CD8-positive, alpha-beta memory T cell (primary cell): ENCODE measurements at regions not wholly inside any gene's neighbourhood (a gene's known extent, or its start where the extent isn't known, plus 50 kb on each side); places are given as distances from the start of the nearest gene placed in this dataset.

ENCODE experiments used
- CTCF ChIA-PET: fragments of 350-600 bp; sonication (Branson Sonifier 250); formaldehyde crosslinking; loops from one replicate; lab custom pipeline; 2021; ENCODE audit warnings: antibody characterized with exemption; lab: Charles Lee
- POLR2A ChIA-PET: fragments of 350-600 bp; sonication (Branson Sonifier 250); formaldehyde crosslinking; loops from one replicate; lab custom pipeline; 2021; ENCODE audit warnings: antibody characterized with exemption; lab: Charles Lee
- DNase-seq, 5 donors: peaks; one replicate each; pipeline versions ENCODE4 v3.0.0 to v3.0.0-alpha.2; 2020 to 2022; ENCODE audit warnings: mixed read lengths in 1 of 5
- H3K27ac ChIP-seq: one replicate; pipeline ENCODE4 v1.7.0; 2013; ENCODE audit warnings: low read depth, mild to moderate bottlenecking, low read length, moderate library complexity
- H3K27me3 ChIP-seq: 2 replicates; pipeline ENCODE4 v1.7.0; 2013; ENCODE audit warnings: low read length, mild to moderate bottlenecking; ENCODE audit not compliant: insufficient read depth, poor library complexity, severe bottlenecking
- H3K36me3 ChIP-seq: 2 replicates; pipeline ENCODE4 v1.7.0; 2013; ENCODE audit warnings: mild to moderate bottlenecking, low read length, moderate library complexity; ENCODE audit not compliant: insufficient read depth
- H3K4me1 ChIP-seq: 2 replicates; pipeline ENCODE4 v1.7.0; 2013; ENCODE audit warnings: mild to moderate bottlenecking, low read length, moderate library complexity; ENCODE audit not compliant: insufficient read depth
- H3K4me3 ChIP-seq: 2 replicates; pipeline ENCODE4 v1.7.0; 2013; ENCODE audit warnings: mild to moderate bottlenecking, low read length
- H3K9me3 ChIP-seq: 2 replicates; pipeline ENCODE4 v1.7.0; 2013; ENCODE audit warnings: mild to moderate bottlenecking, low read length
- H3K27ac Mint-ChIP-seq, 8 donors: one replicate each; pipeline ENCODE4 v1.8.0; 2020 to 2021; ENCODE audit warnings: mixed read lengths in 8 of 8, mild to moderate bottlenecking in 6 of 8, inconsistent platforms in 3 of 8, moderate library complexity in 3 of 8
- H3K27me3 Mint-ChIP-seq, 2 donors: one replicate each; pipeline ENCODE4 v1.8.0; 2020 to 2021; ENCODE audit warnings: mixed read lengths in 2 of 2, mild to moderate bottlenecking in 1 of 2, moderate library complexity in 1 of 2
- H3K36me3 Mint-ChIP-seq, 3 donors: one replicate each; pipeline ENCODE4 v1.8.0; 2020 to 2021; ENCODE audit warnings: mixed read lengths in 3 of 3, inconsistent platforms in 1 of 3, mild to moderate bottlenecking in 1 of 3
- H3K4me1 Mint-ChIP-seq, 3 donors: one replicate each; pipeline ENCODE4 v1.8.0; 2020 to 2021; ENCODE audit warnings: mixed read lengths in 3 of 3, inconsistent platforms in 1 of 3, mild to moderate bottlenecking in 1 of 3
- H3K4me3 Mint-ChIP-seq, 7 donors: one replicate each; pipeline ENCODE4 v1.8.0; 2020 to 2021; ENCODE audit warnings: mixed read lengths in 7 of 7, mild to moderate bottlenecking in 6 of 7, moderate library complexity in 4 of 7, inconsistent platforms in 2 of 7
- H3K9me3 Mint-ChIP-seq, 5 donors: one replicate each; pipeline ENCODE4 v1.8.0; 2020 to 2022; ENCODE audit warnings: mixed read lengths in 5 of 5, mild to moderate bottlenecking in 3 of 5, moderate library complexity in 2 of 5, inconsistent platforms in 1 of 5

- DNase-seq, result no peak
- H3K36me3 ChIP-seq, result no peaks in the 10 kb centered on the region
- Mint-ChIP-seq H3K4me3 (no peak overlapping the region), H3K27ac (no peak overlapping the region), H3K27me3 (peaks cover 14 to 45% of the 10 kb centered on the region in 2 donors), H3K9me3 (no peaks in the 10 kb centered on the region), H3K36me3 (no peaks in the 10 kb centered on the region), H3K4me1 (no peaks in the 10 kb centered on the region)
- no peaks in the 10 kb centered on the region for H3K27me3 ChIP-seq
- no peak overlapping the region for H3K27ac ChIP-seq
- H3K4me3 ChIP-seq, result no peak overlapping the region
- ChIA-PET CTCF (no interaction called here), POLR2A (no interaction called here)
- no peaks in the 10 kb centered on the region for H3K9me3 ChIP-seq
- H3K4me1 ChIP-seq, result no peaks in the 10 kb centered on the region
These were observed 183.7 kb downstream of the MCHR2 start for GRCh38 chr6:99810295-99810694.

DNA sequence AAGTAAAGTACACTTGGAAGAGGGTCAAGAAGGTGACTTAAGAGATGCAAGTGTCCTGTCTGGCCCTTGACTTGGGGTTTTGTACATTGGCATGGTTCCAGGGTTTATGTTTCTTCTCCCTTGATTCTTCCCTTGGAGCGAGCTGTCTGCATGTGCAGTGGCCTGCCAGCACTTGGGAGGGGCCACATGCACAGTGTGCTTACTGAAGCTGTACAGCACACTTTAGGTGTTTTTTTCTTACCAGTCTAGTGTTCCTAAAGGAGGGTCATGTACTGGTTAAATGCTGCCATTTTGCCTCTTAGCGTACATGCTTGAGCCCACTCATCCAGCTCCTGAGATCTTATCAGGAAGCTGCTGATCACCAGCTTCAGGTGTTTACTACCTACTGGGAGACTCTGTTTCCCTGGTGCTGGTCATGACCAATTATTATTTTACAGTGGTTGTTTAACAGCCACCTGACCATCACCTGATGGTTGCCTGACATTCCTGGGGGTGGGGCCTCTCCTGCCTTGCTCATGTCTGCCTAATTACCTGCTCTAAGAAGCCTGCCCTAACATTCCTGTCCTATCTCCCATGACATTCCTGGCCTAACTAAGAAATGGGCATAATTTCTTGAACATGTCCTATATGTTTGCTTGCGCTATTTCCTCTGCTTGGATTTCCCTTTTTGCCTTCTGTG is 182.9 kb downstream of the MCHR2 start:
- no peak overlapping the region for H3K27ac ChIP-seq
- no peak overlapping the region for H3K4me3 Mint-ChIP-seq

GRCh38 chr6:99811636-99812035 is 182.4 kb downstream of the MCHR2 start:
- Mint-ChIP-seq H3K9me3 (peaks cover 0 to 2% (median 0%) of the 10 kb centered on the region in 5 donors), H3K36me3 (no peaks in the 10 kb centered on the region), H3K27ac (no peak overlapping the region), H3K27me3 (peaks cover 14 to 45% of the 10 kb centered on the region in 2 donors), H3K4me3 (no peak overlapping the region), H3K4me1 (no peaks in the 10 kb centered on the region)
- DNase-seq, result no peak
- no peaks in the 10 kb centered on the region for H3K4me1 ChIP-seq
- CTCF ChIA-PET, result no interaction called here
- no peaks in the 10 kb centered on the region for H3K9me3 ChIP-seq
- H3K36me3 ChIP-seq, result no peaks in the 10 kb centered on the region
- no peak overlapping the region for H3K27ac ChIP-seq
- no peaks in the 10 kb centered on the region for H3K27me3 ChIP-seq
- H3K4me3 ChIP-seq, result no peak overlapping the region
- POLR2A ChIA-PET, result no interaction called here

More for the DNA sequence above, 182.9 kb downstream of the MCHR2 start:
- ChIA-PET CTCF (no interaction called here), POLR2A (no interaction called here)
- Histone ChIP-seq H3K9me3 (no peaks in the 10 kb centered on the region), H3K4me1 (no peaks in the 10 kb centered on the region), H3K4me3 (no peak overlapping the region), H3K27me3 (no peaks in the 10 kb centered on the region), H3K36me3 (no peaks in the 10 kb centered on the region)
- Mint-ChIP-seq H3K36me3 (no peaks in the 10 kb centered on the region), H3K4me1 (no peaks in the 10 kb centered on the region), H3K9me3 (peaks cover 0 to 1% (median 0%) of the 10 kb centered on the region in 5 donors), H3K27ac (no peak overlapping the region), H3K27me3 (peaks cover 14 to 45% of the 10 kb centered on the region in 2 donors)
- no peak for DNase-seq

DNA sequence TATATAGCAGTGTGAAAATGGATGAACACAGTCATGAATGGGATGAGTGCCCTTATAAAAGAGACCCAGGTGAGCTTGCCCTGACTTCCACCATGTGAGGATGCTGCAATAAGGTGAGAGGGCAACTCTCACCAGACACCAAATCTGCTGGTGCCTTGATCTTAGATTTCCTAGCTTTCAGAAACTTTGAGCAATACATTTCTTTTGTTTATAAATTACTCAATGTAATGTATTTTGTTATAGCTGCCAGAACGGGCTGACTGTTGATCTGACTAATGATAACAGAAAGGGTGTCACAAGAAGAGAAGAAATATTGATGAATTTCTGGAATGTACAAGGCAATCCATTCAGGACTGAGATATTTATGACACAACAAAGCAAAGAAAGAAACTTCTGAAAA is 180.5 kb downstream of the MCHR2 start:
- Mint-ChIP-seq H3K4me1 (no peaks in the 10 kb centered on the region), H3K27ac (no peak overlapping the region), H3K36me3 (no peaks in the 10 kb centered on the region), H3K4me3 (no peak overlapping the region), H3K9me3 (peaks cover 0 to 2% (median 0%) of the 10 kb centered on the region in 5 donors), H3K27me3 (peaks cover 14 to 38% of the 10 kb centered on the region in 2 donors)
- H3K36me3 ChIP-seq, result no peaks in the 10 kb centered on the region
- H3K27me3 ChIP-seq, result no peaks in the 10 kb centered on the region
- ChIA-PET CTCF (no interaction called here), POLR2A (no interaction called here)
- H3K4me3 ChIP-seq, result no peak overlapping the region
- no peaks in the 10 kb centered on the region for H3K9me3 ChIP-seq
- H3K4me1 ChIP-seq, result no peaks in the 10 kb centered on the region
- no peak overlapping the region for H3K27ac ChIP-seq
- no peak for DNase-seq

- Histone ChIP-seq H3K27me3 (no peaks in the 10 kb centered on the region), H3K9me3 (no peaks in the 10 kb centered on the region), H3K27ac (no peak overlapping the region), H3K4me3 (no peak overlapping the region), H3K4me1 (no peaks in the 10 kb centered on the region), H3K36me3 (no peaks in the 10 kb centered on the region)
- peaks cover 0 to 2% (median 0%) of the 10 kb centered on the region in 5 donors for H3K9me3 Mint-ChIP-seq
- no peak for DNase-seq
- peaks cover 9 to 38% of the 10 kb centered on the region in 2 donors for H3K27me3 Mint-ChIP-seq
- H3K27ac Mint-ChIP-seq, result no peak overlapping the region
- no peak overlapping the region for H3K4me3 Mint-ChIP-seq
- no peaks in the 10 kb centered on the region for H3K36me3 Mint-ChIP-seq
- POLR2A ChIA-PET, result no interaction called here
- H3K4me1 Mint-ChIP-seq, result no peaks in the 10 kb centered on the region
- CTCF ChIA-PET, result no interaction called here
These were observed 179.6 kb downstream of the MCHR2 start for GRCh38 chr6:99814230-99814928.

GRCh38 chr6:99816795-99817194 is 177.2 kb downstream of the MCHR2 start:
- Histone ChIP-seq H3K27ac (no peak overlapping the region), H3K9me3 (no peaks in the 10 kb centered on the region), H3K4me3 (no peak overlapping the region), H3K27me3 (peaks cover 4% of the 10 kb centered on the region), H3K4me1 (no peaks in the 10 kb centered on the region), H3K36me3 (no peaks in the 10 kb centered on the region)
- Mint-ChIP-seq H3K4me3 (no peak overlapping the region), H3K9me3 (peaks cover 0 to 2% (median 0%) of the 10 kb centered on the region in 5 donors), H3K27me3 (peaks cover 7 to 44% of the 10 kb centered on the region in 2 donors), H3K4me1 (no peaks in the 10 kb centered on the region), H3K36me3 (no peaks in the 10 kb centered on the region), H3K27ac (no peak overlapping the region)
- POLR2A ChIA-PET, result no interaction called here
- no peak for DNase-seq
- CTCF ChIA-PET, result no interaction called here

DNA sequence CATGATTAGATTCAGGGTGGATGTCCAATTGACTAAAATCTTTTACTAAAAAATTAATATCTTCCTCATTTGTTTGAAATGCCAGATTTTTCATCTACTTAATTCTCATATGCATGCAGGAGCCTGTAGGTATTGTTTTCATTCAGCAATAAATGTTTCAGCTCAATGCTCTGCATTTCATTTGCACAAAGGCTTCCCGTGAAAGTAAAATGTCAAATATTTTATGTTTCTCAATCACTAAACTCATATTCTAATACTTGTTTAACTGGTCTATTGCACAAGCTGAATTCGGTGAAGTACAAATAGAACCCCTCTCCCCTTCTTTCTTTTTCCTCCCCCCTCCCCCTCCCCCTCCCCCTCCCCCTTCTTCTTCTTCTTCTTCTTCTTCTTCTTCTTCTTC is 175.9 kb downstream of the MCHR2 start:
- Histone ChIP-seq H3K36me3 (no peaks in the 10 kb centered on the region), H3K27me3 (peaks cover 4% of the 10 kb centered on the region), H3K4me3 (no peak overlapping the region), H3K4me1 (no peaks in the 10 kb centered on the region), H3K27ac (no peak overlapping the region), H3K9me3 (no peaks in the 10 kb centered on the region)
- CTCF ChIA-PET, result no interaction called here
- no peak for DNase-seq
- Mint-ChIP-seq H3K4me1 (peaks cover 2 to 5% (median 5%) of the 10 kb centered on the region in 3 donors), H3K27ac (no peak overlapping the region), H3K4me3 (no peak overlapping the region), H3K9me3 (peaks cover 0 to 2% (median 0%) of the 10 kb centered on the region in 5 donors), H3K36me3 (no peaks in the 10 kb centered on the region), H3K27me3 (peaks cover 12 to 46% of the 10 kb centered on the region in 2 donors)
- POLR2A ChIA-PET, result no interaction called here

DNA sequence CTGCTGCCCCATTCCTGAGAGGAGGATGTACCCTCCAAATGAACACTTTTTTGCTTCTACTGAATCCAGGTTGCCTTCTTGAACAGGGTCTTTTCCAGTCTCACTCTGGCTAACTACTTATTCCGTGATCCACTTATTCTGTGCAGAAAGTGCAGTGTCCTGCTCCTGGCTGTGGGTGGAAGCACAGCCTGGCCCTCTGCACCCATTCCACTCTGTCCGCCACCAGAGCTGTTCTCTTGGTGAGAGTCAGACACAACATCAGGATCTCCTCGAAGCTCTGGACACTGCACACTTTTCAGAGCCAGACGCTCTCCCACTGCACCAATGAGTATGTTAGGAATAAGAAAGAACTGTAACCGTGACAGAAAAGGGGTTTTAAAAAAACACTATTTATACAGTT is 174.2 kb downstream of the MCHR2 start:
- no peak overlapping the region for H3K27ac ChIP-seq
- H3K9me3 ChIP-seq, result no peaks in the 10 kb centered on the region
- no peak overlapping the region for H3K4me3 Mint-ChIP-seq
- ChIA-PET CTCF (interaction anchor here (1.7 kb wide), 1 partner anchor 73 kb away, joined by 3 read pairs; no protein-coding TSS in a partner anchor), POLR2A (no interaction called here)
- no peak overlapping the region for H3K27ac Mint-ChIP-seq
- peaks cover 4% of the 10 kb centered on the region for H3K27me3 ChIP-seq
- peaks cover 0 to 2% (median 0%) of the 10 kb centered on the region in 5 donors for H3K9me3 Mint-ChIP-seq
- H3K4me1 ChIP-seq, result no peaks in the 10 kb centered on the region
- H3K36me3 ChIP-seq, result no peaks in the 10 kb centered on the region
- no peak overlapping the region for H3K4me3 ChIP-seq
- no peaks in the 10 kb centered on the region for H3K36me3 Mint-ChIP-seq
- peaks cover 4 to 9% (median 8%) of the 10 kb centered on the region in 3 donors for H3K4me1 Mint-ChIP-seq
- DNase-seq, result no peak
- H3K27me3 Mint-ChIP-seq, result peaks cover 15 to 40% of the 10 kb centered on the region in 2 donors
